Stomach (tissue), 8 donors: ENCODE measurements at regions not wholly inside any gene's neighbourhood (a gene's known extent, or its start where the extent isn't known, plus 50 kb on each side); places are given as distances from the start of the nearest gene placed in this dataset.

ENCODE experiments used
- DNase-seq, 2 donors: peaks; one replicate each; pipeline versions ENCODE4 v3.0.0 to v3.0.0-alpha.2; 2013 to 2019
- H3K27ac ChIP-seq, 5 donors: fragments of 200-600 bp in 4 of 5; sonication (generic) in 4 of 5; one replicate each; pipeline ENCODE4 v1.5.1; 2013 to 2019; ENCODE audit warnings: mild to moderate bottlenecking in 1 of 5, moderate library complexity in 1 of 5
- H3K27me3 ChIP-seq, 3 donors: fragments of 200-600 bp; sonication (generic); one replicate each; pipeline ENCODE4 v1.5.1; 2017 to 2019; ENCODE audit warnings: mixed run types in 1 of 3
- H3K36me3 ChIP-seq, 4 donors: fragments of 200-600 bp; sonication (generic); 1 replicate in 3 of 4; 2 replicates in 1 of 4; pipeline ENCODE4 v1.5.1; 2016 to 2019
- H3K4me1 ChIP-seq, 4 donors: fragments of 200-600 bp; sonication (generic); one replicate each; pipeline ENCODE4 v1.5.1; 2016 to 2019
- H3K4me3 ChIP-seq, 4 donors: fragments of 200-600 bp; sonication (generic) in 3 of 4; one replicate each; pipeline ENCODE4 v1.5.1; 2016 to 2019; ENCODE audit warnings: mild to moderate bottlenecking in 1 of 4
- H3K9me3 ChIP-seq, 4 donors: fragments of 200-600 bp; sonication (generic); one replicate each; pipeline ENCODE4 v1.5.1; 2016 to 2019
- CTCF ChIP-seq, 7 experiments: fragments of 450-650 bp in 4 of 7; fragments of 200-600 bp in 3 of 7; sonication (generic) in 3 of 7; IDR thresholded peaks; one replicate each; pipeline ENCODE4 v1.5.1; 2016 to 2019; ENCODE audit warnings: antibody characterized with exemption in 7 of 7, control low read depth in 2 of 7, mild to moderate bottlenecking in 1 of 7
- EP300 ChIP-seq: sonication (generic); formaldehyde crosslinking; IDR thresholded peaks from one replicate; pipeline ENCODE4 v1.6.1; 2017; ENCODE audit warnings: antibody characterized with exemption
- POLR2A ChIP-seq, 4 donors: fragments of 450-650 bp; IDR thresholded peaks; one replicate each; pipeline ENCODE4 v1.6.1; 2016; ENCODE audit warnings: antibody characterized with exemption in 4 of 4, control low read depth in 2 of 4, mild to moderate bottlenecking in 1 of 4, moderate library complexity in 1 of 4
- POLR2AphosphoS5 ChIP-seq, 3 donors: sonication (generic); formaldehyde crosslinking; IDR thresholded peaks; one replicate each; pipeline ENCODE4 v1.6.1; 2016; ENCODE audit warnings: antibody characterized with exemption in 3 of 3
- WGBS, 5 donors: extraction: QIAGEN DNeasy Blood & Tissue Kit in 3 of 5; methylation state at CpG; one replicate each; pipeline versions ENCODE4 v1.1.5 to v1.1.7; 2013 to 2018; 5-methylcytosine and 5-hydroxymethylcytosine counted together
- intact Hi-C: fragments of 100-400 bp; cut with DNase I; formaldehyde crosslinking; loops from one replicate; pipeline ENCODE4 v1.15.1; 2023; ENCODE audit warnings: low total_unique reads
- donor health status: healthy with polysubstance abuse.
- donor health status: Bipolar disorder and iron deficiency.
- donor health status: healthy.

- H3K27me3 ChIP-seq, result no peaks in the 10 kb centered on the region
- peak overlapping the region in 1 of 5 donors; percentile 12 for H3K27ac ChIP-seq
- no peaks in the 10 kb centered on the region for H3K36me3 ChIP-seq
- no peak for TF ChIP-seq CTCF (IDR thresholded peaks at IDR 0.05)
- TF ChIP-seq EP300, result no peak
- no peak for TF ChIP-seq POLR2AphosphoS5 (IDR thresholded peaks at IDR 0.05)
- no peak for TF ChIP-seq POLR2A (IDR thresholded peaks at IDR 0.05)
- DNase-seq, result no peak
- WGBS, 5 donors, result 18 to 42% (median 28%) methylated on average over 5 of the region's 5 CpGs
- H3K9me3 ChIP-seq, result no peaks in the 10 kb centered on the region
- no peak overlapping the region for H3K4me3 ChIP-seq
- intact Hi-C loops, result no loop called here
- peaks cover 3 to 31% (median 11%) of the 10 kb centered on the region in 4 donors for H3K4me1 ChIP-seq
These were observed 175.4 kb upstream of the ZNF217 start for GRCh38 chr20:53769041-53769440.

GRCh38 chr20:53768329-53768728 is 174.7 kb upstream of the ZNF217 start:
- 73 to 86% (median 85%) methylated on average over 4 of the region's 4 CpGs for WGBS, 5 donors
- Histone ChIP-seq H3K27me3 (no peaks in the 10 kb centered on the region), H3K9me3 (no peaks in the 10 kb centered on the region), H3K27ac (no peak overlapping the region), H3K4me1 (peaks cover 5 to 31% (median 14%) of the 10 kb centered on the region in 4 donors), H3K4me3 (no peak overlapping the region), H3K36me3 (no peaks in the 10 kb centered on the region)
- no peak for TF ChIP-seq POLR2AphosphoS5 (IDR thresholded peaks at IDR 0.05)
- no peak for TF ChIP-seq CTCF (IDR thresholded peaks at IDR 0.05)
- TF ChIP-seq POLR2A (IDR thresholded peaks at IDR 0.05), result no peak
- no peak for TF ChIP-seq EP300
- DNase-seq, result no peak
- intact Hi-C loops, result no loop called here

GRCh38 chr20:53767206-53767930 is 173.7 kb upstream of the ZNF217 start:
- Histone ChIP-seq H3K36me3 (no peaks in the 10 kb centered on the region), H3K4me3 (no peak overlapping the region), H3K27ac (peak overlapping the region in 1 of 5 donors; percentile 16), H3K27me3 (no peaks in the 10 kb centered on the region), H3K4me1 (peaks cover 5 to 25% (median 17%) of the 10 kb centered on the region in 4 donors), H3K9me3 (no peaks in the 10 kb centered on the region)
- TF ChIP-seq CTCF (IDR thresholded peaks at IDR 0.05), result no peak
- TF ChIP-seq POLR2AphosphoS5 (IDR thresholded peaks at IDR 0.05), result no peak
- TF ChIP-seq POLR2A (IDR thresholded peaks at IDR 0.05), result no peak
- TF ChIP-seq EP300, result no peak
- 80 to 87% (median 83%) methylated on average over 6 of the region's 6 CpGs for WGBS, 5 donors
- intact Hi-C loops, result no loop called here
- DNase-seq, result no peak

GRCh38 chr20:53764415-53764800 is 170.8 kb upstream of the ZNF217 start:
- no peak for DNase-seq
- Histone ChIP-seq H3K9me3 (no peaks in the 10 kb centered on the region), H3K27ac (peak overlapping the region; percentile 44 to 81 (median 72)), H3K27me3 (no peaks in the 10 kb centered on the region), H3K36me3 (no peaks in the 10 kb centered on the region), H3K4me1 (peaks cover 5 to 24% (median 17%) of the 10 kb centered on the region in 4 donors), H3K4me3 (peak overlapping the region in 1 of 4 donors; percentile 14)
- 19 to 42% (median 24%) methylated on average over 2 of the region's 2 CpGs for WGBS, 5 donors
- intact Hi-C loops, result no loop called here
- TF ChIP-seq POLR2A (IDR thresholded peaks at IDR 0.05) (no peak), CTCF (IDR thresholded peaks at IDR 0.05) (no peak), POLR2AphosphoS5 (IDR thresholded peaks at IDR 0.05) (no peak), EP300 (no peak)
